GM23338 (cell line): ENCODE measurements at regions not wholly inside any gene's neighbourhood (a gene's known extent, or its start where the extent isn't known, plus 50 kb on each side); places are given as distances from the start of the nearest gene placed in this dataset.

Source experiments
- ATAC-seq: fragments of 200-7000 bp; cut with Tn5 transposase; 3 replicates; pipeline ENCODE4 v1.9.1; 2020
- DNase-seq: peaks from one replicate; pipeline ENCODE4 v3.0.0-alpha.2; 2015; ENCODE audit warnings: low spot score
- H2AFZ ChIP-seq: fragments of 200-600 bp; sonication (generic); 2 replicates; pipeline ENCODE4 v1.8.0; 2016; ENCODE audit warnings: antibody characterized with exemption, mild to moderate bottlenecking, moderate library complexity
- H3F3A ChIP-seq: fragments of 200-600 bp; sonication (generic); replicated peaks from 2 replicates; pipeline ENCODE4 v1.8.0; 2017; ENCODE audit warnings: antibody characterized with exemption, mixed run types, low read depth
- H3K27ac ChIP-seq: fragments of 200-600 bp; sonication (generic); 2 replicates; pipeline ENCODE4 v1.6.1; 2016; ENCODE audit warnings: low read depth
- H3K27me3 ChIP-seq: fragments of 200-600 bp; sonication (generic); 2 replicates; pipeline ENCODE4 v1.8.0; 2016; ENCODE audit warnings: mild to moderate bottlenecking, mixed run types, moderate library complexity; ENCODE audit not compliant: insufficient read depth
- H3K36me3 ChIP-seq: fragments of 200-600 bp; sonication (generic); 2 replicates; pipeline ENCODE4 v1.8.0; 2016; ENCODE audit warnings: mild to moderate bottlenecking; ENCODE audit not compliant: insufficient read depth
- H3K4me1 ChIP-seq: fragments of 200-600 bp; sonication (generic); 2 replicates; pipeline ENCODE4 v1.8.0; 2016; ENCODE audit warnings: mild to moderate bottlenecking, moderate library complexity; ENCODE audit not compliant: insufficient read depth
- H3K4me2 ChIP-seq: fragments of 200-600 bp; sonication (generic); 2 replicates; pipeline ENCODE4 v1.7.1; 2017; ENCODE audit warnings: mixed run types
- H3K4me3 ChIP-seq: fragments of 200-600 bp; sonication (generic); 2 replicates; pipeline ENCODE4 v1.6.1; 2016; ENCODE audit warnings: mixed run types
- H3K79me2 ChIP-seq: fragments of 200-600 bp; sonication (generic); replicated peaks from 2 replicates; pipeline ENCODE4 v1.8.0; 2017; ENCODE audit warnings: mild to moderate bottlenecking; ENCODE audit not compliant: insufficient read depth
- H3K9me2 ChIP-seq: fragments of 200-600 bp; sonication (generic); 2 replicates; pipeline ENCODE4 v1.8.0; 2017; ENCODE audit not compliant: insufficient read depth
- H4K20me1 ChIP-seq: fragments of 200-600 bp; sonication (generic); replicated peaks from 2 replicates; pipeline ENCODE4 v1.8.0; 2017; ENCODE audit warnings: mild to moderate bottlenecking; ENCODE audit not compliant: insufficient read depth
- H3K27ac Mint-ChIP-seq: 2 replicates; pipeline ENCODE4 v1.8.0; 2020; ENCODE audit warnings: inconsistent platforms, mild to moderate bottlenecking, moderate library complexity, mixed read lengths
- H3K27me3 Mint-ChIP-seq: 3 replicates; pipeline ENCODE4 v1.8.0; 2022; ENCODE audit warnings: low read depth, mild to moderate bottlenecking, moderate library complexity, mixed read lengths, inconsistent platforms; ENCODE audit not compliant: insufficient read depth, poor library complexity
- H3K36me3 Mint-ChIP-seq: 3 replicates; pipeline ENCODE4 v1.8.0; 2021; ENCODE audit warnings: low read depth, mild to moderate bottlenecking, inconsistent platforms, moderate library complexity, mixed read lengths
- H3K4me1 Mint-ChIP-seq: 3 replicates; pipeline ENCODE4 v1.8.0; 2020; ENCODE audit warnings: mild to moderate bottlenecking, inconsistent platforms, mixed read lengths
- H3K4me3 Mint-ChIP-seq: 3 replicates; pipeline ENCODE4 v1.8.0; 2021; ENCODE audit warnings: moderate library complexity, mild to moderate bottlenecking, inconsistent platforms, mixed read lengths
- H3K9me3 Mint-ChIP-seq: 3 replicates; pipeline ENCODE4 v1.8.0; 2020; ENCODE audit warnings: moderate library complexity, mild to moderate bottlenecking, inconsistent platforms, mixed read lengths
- CTCF ChIP-seq, 2 experiments: fragments of 200-600 bp in 1 of 2; sonication (generic) in 1 of 2; conservative IDR thresholded peaks; 2 replicates each; pipeline versions ENCODE4 v1.5.1 to v1.6.1; 2016 to 2017; ENCODE audit warnings: antibody characterized with exemption in 2 of 2, low read depth in 2 of 2, mild to moderate bottlenecking in 2 of 2, moderate library complexity in 1 of 2
- ETS1 ChIP-seq: IDR thresholded peaks from 2 replicates; pipeline ENCODE4 v1.6.1; 2016; ENCODE audit warnings: antibody characterized with exemption
- EZH2 ChIP-seq: fragments of 200-600 bp; sonication (generic); IDR thresholded peaks from one replicate; pipeline ENCODE4 v1.8.0; 2017; ENCODE audit warnings: antibody characterized with exemption, mild to moderate bottlenecking, low read depth; ENCODE audit not compliant: unreplicated experiment
- EZH2phosphoT487 ChIP-seq: fragments of 200-600 bp; sonication (generic); IDR thresholded peaks from one replicate; pipeline ENCODE4 v1.8.1; 2018; ENCODE audit warnings: antibody characterized with exemption; ENCODE audit not compliant: unreplicated experiment
- NANOG ChIP-seq: IDR thresholded peaks from 2 replicates; pipeline ENCODE4 v1.6.1; 2016; ENCODE audit warnings: antibody characterized with exemption, borderline replicate concordance
- REST ChIP-seq: IDR thresholded peaks from one replicate; pipeline ENCODE4 v1.6.1; 2018; ENCODE audit warnings: antibody characterized with exemption; ENCODE audit not compliant: unreplicated experiment
- STAT1 ChIP-seq: IDR thresholded peaks from one replicate; pipeline ENCODE4 v1.6.1; 2016; ENCODE audit warnings: antibody characterized with exemption; ENCODE audit not compliant: unreplicated experiment
- ZNF114 ChIP-seq: fragments of 250-450 bp; sonication (Bioruptor Pico); IDR thresholded peaks from 2 replicates; pipeline ENCODE4 v1.5.0; 2020; ENCODE audit warnings: mild to moderate bottlenecking, moderate library complexity
- ZNF331 ChIP-seq: fragments of 250-450 bp; sonication (Bioruptor Pico); IDR thresholded peaks from 2 replicates; pipeline ENCODE4 v1.5.0; 2020; ENCODE audit warnings: low read depth, mild to moderate bottlenecking, moderate library complexity
- ZNF462 ChIP-seq: fragments of 250-450 bp; sonication (Bioruptor Pico); IDR thresholded peaks from 2 replicates; pipeline ENCODE4 v1.5.0; 2020; ENCODE audit warnings: mild to moderate bottlenecking, moderate library complexity

- TF ChIP-seq EZH2: no peak
- TF ChIP-seq EZH2phosphoT487: no peak
- TF ChIP-seq ETS1: no peak
- TF ChIP-seq ZNF114: no peak
- no peak for TF ChIP-seq CTCF (conservative IDR thresholded peaks at IDR 0.05; ENCODE audit: low read depth in 2 of 2)
- no peak for TF ChIP-seq NANOG
- TF ChIP-seq STAT1: no peak
These were observed 149.4 kb upstream of the BMP2 start (continued) for GRCh38 chr20:6618051-6618450.

GRCh38 chr20:6616421-6616820, 151.1 kb upstream of the BMP2 start:
- no peak for ATAC-seq
- Histone ChIP-seq H3K4me2 (no peak overlapping the region), H3K27me3 (no peaks in the 10 kb centered on the region), H3K79me2 (no peaks in the 10 kb centered on the region), H3K4me1 (no peaks in the 10 kb centered on the region), H3K36me3 (no peaks in the 10 kb centered on the region), H3K9me2 (peaks cover 21% of the 10 kb centered on the region), H2AFZ (no peak overlapping the region), H3F3A (no peaks in the 10 kb centered on the region), H3K27ac (no peak overlapping the region), H4K20me1 (no peaks in the 10 kb centered on the region), H3K4me3 (no peak overlapping the region)
- DNase-seq: no peak
- H3K4me1 Mint-ChIP-seq: no peaks in the 10 kb centered on the region
- H3K4me3 Mint-ChIP-seq: no peak overlapping the region
- no peaks in the 10 kb centered on the region for H3K36me3 Mint-ChIP-seq
- H3K9me3 Mint-ChIP-seq: no peaks in the 10 kb centered on the region
- H3K27ac Mint-ChIP-seq: no peak overlapping the region
- H3K27me3 Mint-ChIP-seq: no peaks in the 10 kb centered on the region
- TF ChIP-seq ZNF331: no peak
- no peak for TF ChIP-seq REST
- no peak for TF ChIP-seq EZH2
- TF ChIP-seq ZNF462 (CRISPR knock-in tag): no peak
- no peak for TF ChIP-seq ETS1
